LNCaP clone FGC (cell line): ENCODE measurements at regions not wholly inside any gene's neighbourhood (a gene's known extent, or its start where the extent isn't known, plus 50 kb on each side); places are given as distances from the start of the nearest gene placed in this dataset.

ENCODE experiments used
- DNase-seq: peaks from one replicate; pipeline ENCODE4 v3.0.0-alpha.2; 2011; ENCODE audit warnings: low read depth
- H3K4me3 ChIP-seq: 2 replicates; pipeline ENCODE4 v1.5.1; 2011; ENCODE audit warnings: mild to moderate bottlenecking, low read depth, low read length, control low read depth
- TF ChIP-seq, protein P1 (sequence below): IDR thresholded peaks from 2 replicates; pipeline ENCODE4 v1.5.1; 2012; ENCODE audit warnings: mild to moderate bottlenecking; ENCODE audit not compliant: control insufficient read depth, insufficient read depth; ENCODE audit errors: extremely low read depth

DNA sequence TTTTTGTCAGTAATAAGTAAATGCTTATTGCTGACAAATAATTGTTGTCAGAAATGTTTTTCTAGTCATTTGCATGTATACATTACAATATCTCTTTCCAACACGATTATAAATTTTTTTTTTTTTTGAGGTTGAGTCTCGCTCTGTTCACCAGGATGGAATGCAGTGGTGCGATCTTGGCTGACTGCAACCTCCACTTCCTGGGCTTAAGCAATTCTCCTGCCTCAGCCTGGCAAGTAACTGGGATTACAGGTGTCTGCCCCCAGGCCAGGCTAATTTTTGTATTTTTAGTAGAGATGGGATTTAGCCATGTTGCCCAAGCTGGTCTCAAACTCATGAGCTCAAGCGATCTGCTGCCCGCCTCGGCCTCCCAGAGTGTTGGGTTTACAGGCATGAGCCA lies 72.0 kb upstream of the ATF3 start:
- no peak for DNase-seq

DNA sequence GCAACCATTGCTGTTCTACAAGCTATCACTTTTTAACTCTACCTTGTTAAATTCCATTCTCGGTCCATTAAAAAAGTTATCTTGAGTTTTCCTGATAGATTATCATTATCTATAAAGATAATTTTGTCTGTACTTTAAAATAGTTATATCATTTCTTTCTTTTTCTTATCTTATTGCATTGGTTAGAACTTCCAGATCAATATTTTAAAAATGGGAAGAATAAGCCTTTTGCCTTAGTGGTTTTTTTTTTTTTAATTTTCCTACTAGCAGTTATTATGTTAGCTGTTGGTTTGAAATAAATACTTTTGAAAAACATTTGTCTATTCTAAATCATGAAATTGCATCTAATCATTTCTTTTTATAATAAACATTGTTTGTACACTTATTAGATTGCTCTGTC lies 71.0 kb upstream of the ATF3 start:
- no peak overlapping the region for H3K4me3 ChIP-seq
- TF ChIP-seq, protein P1, sequence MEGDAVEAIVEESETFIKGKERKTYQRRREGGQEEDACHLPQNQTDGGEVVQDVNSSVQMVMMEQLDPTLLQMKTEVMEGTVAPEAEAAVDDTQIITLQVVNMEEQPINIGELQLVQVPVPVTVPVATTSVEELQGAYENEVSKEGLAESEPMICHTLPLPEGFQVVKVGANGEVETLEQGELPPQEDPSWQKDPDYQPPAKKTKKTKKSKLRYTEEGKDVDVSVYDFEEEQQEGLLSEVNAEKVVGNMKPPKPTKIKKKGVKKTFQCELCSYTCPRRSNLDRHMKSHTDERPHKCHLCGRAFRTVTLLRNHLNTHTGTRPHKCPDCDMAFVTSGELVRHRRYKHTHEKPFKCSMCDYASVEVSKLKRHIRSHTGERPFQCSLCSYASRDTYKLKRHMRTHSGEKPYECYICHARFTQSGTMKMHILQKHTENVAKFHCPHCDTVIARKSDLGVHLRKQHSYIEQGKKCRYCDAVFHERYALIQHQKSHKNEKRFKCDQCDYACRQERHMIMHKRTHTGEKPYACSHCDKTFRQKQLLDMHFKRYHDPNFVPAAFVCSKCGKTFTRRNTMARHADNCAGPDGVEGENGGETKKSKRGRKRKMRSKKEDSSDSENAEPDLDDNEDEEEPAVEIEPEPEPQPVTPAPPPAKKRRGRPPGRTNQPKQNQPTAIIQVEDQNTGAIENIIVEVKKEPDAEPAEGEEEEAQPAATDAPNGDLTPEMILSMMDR: no peak
- DNase-seq: no peak

More for the DNA sequence above, 72.0 kb upstream of the ATF3 start:
- TF ChIP-seq, protein P1: no peak
- H3K4me3 ChIP-seq: no peak overlapping the region

DNA sequence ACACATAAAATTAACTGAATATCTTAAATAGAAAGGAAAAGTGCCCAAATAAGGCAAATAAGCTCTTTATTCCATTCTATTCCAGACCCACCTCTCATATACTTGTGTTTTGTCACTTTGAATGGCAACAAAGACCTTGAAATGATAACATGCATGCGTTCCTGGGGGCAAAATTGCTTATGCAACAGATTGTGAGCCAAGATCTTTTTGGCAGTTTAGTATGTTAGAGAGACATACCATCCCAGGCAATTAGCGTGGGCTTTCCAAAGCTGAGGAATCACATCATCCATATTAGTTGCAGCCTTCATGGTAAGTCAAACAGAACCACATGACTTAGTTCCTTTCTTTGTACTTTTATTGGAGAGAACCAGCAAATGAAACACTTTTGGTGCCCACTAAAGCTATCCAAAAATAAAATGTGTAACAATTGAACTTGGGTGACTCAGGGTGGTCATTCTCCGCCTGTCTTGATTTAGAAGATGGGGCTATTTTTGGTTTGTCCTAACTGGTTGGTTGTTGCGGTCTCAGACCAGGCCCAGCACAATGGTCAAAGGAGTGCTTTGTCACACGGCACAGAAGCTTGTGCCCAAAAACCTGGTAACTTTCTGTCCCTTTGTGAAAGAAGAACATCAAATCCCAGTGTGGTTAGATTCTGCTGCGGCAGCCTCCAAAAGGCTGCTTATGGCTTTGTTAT lies 68.7 kb upstream of the ATF3 start:
- no peak overlapping the region for H3K4me3 ChIP-seq
- TF ChIP-seq, protein P1: no peak
- DNase-seq: no peak

DNA sequence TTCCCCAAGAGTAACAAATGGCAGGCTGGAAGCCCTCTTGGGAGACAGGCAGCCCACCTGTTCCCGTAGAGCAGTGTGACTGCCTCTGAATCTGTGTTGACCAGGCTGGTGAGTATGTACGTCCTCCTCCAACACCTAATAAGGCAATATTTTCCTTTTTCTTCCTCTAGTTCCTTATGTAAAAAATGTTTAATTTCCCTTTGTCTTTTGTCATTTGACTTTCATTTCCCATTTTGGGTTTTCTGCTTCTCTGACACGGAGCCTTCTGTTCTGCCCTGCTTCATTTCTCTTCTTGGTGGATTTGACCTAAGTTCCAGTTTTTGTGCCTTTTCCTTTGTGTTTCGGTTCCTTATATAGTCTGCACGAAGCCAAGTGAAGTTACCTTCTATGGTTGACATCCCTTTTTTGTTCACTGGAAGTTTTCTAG lies 65.8 kb upstream of the ATF3 start:
- TF ChIP-seq, protein P1: no peak
- DNase-seq: no peak
- H3K4me3 ChIP-seq: no peak overlapping the region

DNA sequence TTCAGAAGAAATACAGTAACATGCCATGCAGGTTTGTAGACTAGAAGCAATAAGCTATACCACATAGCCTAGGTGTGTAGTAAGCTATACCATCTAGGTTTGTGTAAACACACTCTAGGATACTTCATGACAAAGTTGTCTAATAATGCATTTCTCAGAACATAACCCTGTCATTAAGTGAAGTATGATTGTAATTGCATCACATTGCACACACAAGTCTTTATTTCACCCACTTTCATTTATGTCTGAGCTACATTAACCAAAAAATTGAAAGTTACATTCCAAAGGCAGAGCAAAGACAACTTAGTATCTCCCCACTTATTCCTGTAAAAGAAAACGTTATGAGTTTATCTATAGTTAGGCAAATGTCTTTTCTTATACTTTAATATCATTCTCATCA lies 64.5 kb upstream of the ATF3 start:
- DNase-seq: no peak
- TF ChIP-seq, protein P1: no peak
- no peak overlapping the region for H3K4me3 ChIP-seq

DNA sequence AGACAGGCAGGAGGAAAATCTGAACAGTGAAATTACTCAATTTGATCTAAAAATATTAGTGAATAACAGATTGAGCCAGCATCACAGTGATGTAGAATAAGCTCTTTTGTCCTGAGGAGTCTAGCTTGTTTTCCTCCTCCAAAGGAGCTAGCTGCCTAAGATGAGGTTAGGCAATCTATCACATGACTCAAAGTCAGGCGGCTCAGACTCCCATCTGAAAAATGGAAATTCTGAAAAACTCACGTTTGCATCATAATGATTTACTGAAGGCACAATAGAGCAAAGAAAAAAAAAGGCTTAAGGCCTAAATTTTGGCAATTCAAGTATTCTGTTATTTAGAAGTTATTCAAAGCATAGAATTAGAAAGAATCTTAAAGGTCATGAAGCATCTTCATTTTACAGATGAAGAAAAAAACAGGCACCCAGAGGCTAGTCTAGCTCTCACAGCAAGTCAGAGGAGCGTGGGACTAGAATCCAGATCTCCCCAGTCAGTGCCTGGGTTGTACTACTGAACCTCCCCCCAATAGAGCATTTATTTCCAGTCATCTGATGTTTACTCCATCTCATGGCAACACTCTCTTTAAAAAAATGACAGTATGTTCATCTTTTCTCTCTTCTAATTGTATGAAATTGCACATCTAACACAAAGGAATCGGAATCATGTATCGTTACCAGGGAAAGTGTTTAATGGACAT lies 62.5 kb upstream of the ATF3 start:
- no peak for DNase-seq
- TF ChIP-seq, protein P1: no peak
- H3K4me3 ChIP-seq: no peak overlapping the region
